ENCODE measurements at regions not wholly inside any gene's neighbourhood (a gene's known extent, or its start where the extent isn't known, plus 50 kb on each side); places are given as distances from the start of the nearest gene placed in this dataset.

GRCh38 chr4:34512616-34513015, 1731.7 kb downstream of the ARAP2 start:
- CTCF ChIA-PET, result no interaction called here
- H3K36me3 Mint-ChIP-seq (ENCODE audit: low read depth), result no peaks in the 10 kb centered on the region
- POLR2A ChIA-PET, result no interaction called here

GRCh38 chr4:34516524-34516923, 1727.8 kb downstream of the ARAP2 start:
- DNase-seq (no peak), ATAC-seq (ENCODE audit: low read depth) (no peak)
- intact Hi-C loops (cut with micrococcal nuclease), result no loop called here
- H3K9me3 Mint-ChIP-seq, result peaks cover 6% of the 10 kb centered on the region
- ChIA-PET POLR2A (no interaction called here), CTCF (no interaction called here)
- no peak for TF ChIP-seq CTCF (IDR thresholded peaks at IDR 0.05)
- H3K27ac Mint-ChIP-seq, result no peak overlapping the region
- no peaks in the 10 kb centered on the region for H3K27me3 Mint-ChIP-seq
- H3K36me3 Mint-ChIP-seq (ENCODE audit: low read depth), result no peaks in the 10 kb centered on the region
- no peaks in the 10 kb centered on the region for H3K4me1 Mint-ChIP-seq
- H3K4me3 Mint-ChIP-seq, result no peak overlapping the region

More at GRCh38 chr4:34512616-34513015, 1731.7 kb downstream of the ARAP2 start:
- Mint-ChIP-seq H3K27ac (no peak overlapping the region), H3K9me3 (peaks cover 6% of the 10 kb centered on the region), H3K27me3 (no peaks in the 10 kb centered on the region), H3K4me3 (no peak overlapping the region), H3K4me1 (no peaks in the 10 kb centered on the region)
- TF ChIP-seq CTCF (IDR thresholded peaks at IDR 0.05), result no peak
- ATAC-seq (ENCODE audit: low read depth) (no peak), DNase-seq (no peak)
- intact Hi-C loops (cut with micrococcal nuclease), result no loop called here

- ATAC-seq (ENCODE audit: low read depth), result no peak
- intact Hi-C loops (cut with micrococcal nuclease), result no loop called here
- ChIA-PET CTCF (no interaction called here), POLR2A (no interaction called here)
- Mint-ChIP-seq H3K36me3 (ENCODE audit: low read depth) (no peaks in the 10 kb centered on the region), H3K9me3 (peaks cover 5% of the 10 kb centered on the region), H3K4me1 (no peaks in the 10 kb centered on the region), H3K4me3 (no peak overlapping the region), H3K27me3 (no peaks in the 10 kb centered on the region), H3K27ac (no peak overlapping the region)
- DNase-seq, result no peak
- TF ChIP-seq CTCF (IDR thresholded peaks at IDR 0.05), result no peak
These were observed 1709.4 kb downstream of the ARAP2 start for GRCh38 chr4:34534916-34535315.

GRCh38 chr4:34566091-34566490, 1678.2 kb downstream of the ARAP2 start:
- Mint-ChIP-seq H3K27me3 (no peaks in the 10 kb centered on the region), H3K36me3 (ENCODE audit: low read depth) (no peaks in the 10 kb centered on the region), H3K4me1 (no peaks in the 10 kb centered on the region), H3K27ac (no peak overlapping the region), H3K9me3 (no peaks in the 10 kb centered on the region), H3K4me3 (no peak overlapping the region)
- ChIA-PET POLR2A (no interaction called here), CTCF (no interaction called here)
- DNase-seq (no peak), ATAC-seq (ENCODE audit: low read depth) (no peak)
- no peak for TF ChIP-seq CTCF (IDR thresholded peaks at IDR 0.05)
- intact Hi-C loops (cut with micrococcal nuclease), result no loop called here

- Mint-ChIP-seq H3K4me1 (no peaks in the 10 kb centered on the region), H3K36me3 (ENCODE audit: low read depth) (no peaks in the 10 kb centered on the region), H3K27ac (no peak overlapping the region), H3K9me3 (peaks cover 1% of the 10 kb centered on the region), H3K4me3 (no peak overlapping the region), H3K27me3 (no peaks in the 10 kb centered on the region)
- intact Hi-C loops (cut with micrococcal nuclease), result no loop called here
- no peak for TF ChIP-seq CTCF (IDR thresholded peaks at IDR 0.05)
- ChIA-PET POLR2A (no interaction called here), CTCF (interaction anchor here (0.6 kb wide), 1 partner anchor 36 kb away, joined by 4 read pairs; no protein-coding TSS in a partner anchor)
- ATAC-seq (ENCODE audit: low read depth) (no peak), DNase-seq (no peak)
These were observed 1672.3 kb downstream of the ARAP2 start for GRCh38 chr4:34572026-34572425.

Measured in activated B cell treated with CpG ODN at 0.5 μM for 24 hours (primary cell).